ENCODE measurements at regions not wholly inside any gene's neighbourhood (a gene's known extent, or its start where the extent isn't known, plus 50 kb on each side); places are given as distances from the start of the nearest gene placed in this dataset.

DNA sequence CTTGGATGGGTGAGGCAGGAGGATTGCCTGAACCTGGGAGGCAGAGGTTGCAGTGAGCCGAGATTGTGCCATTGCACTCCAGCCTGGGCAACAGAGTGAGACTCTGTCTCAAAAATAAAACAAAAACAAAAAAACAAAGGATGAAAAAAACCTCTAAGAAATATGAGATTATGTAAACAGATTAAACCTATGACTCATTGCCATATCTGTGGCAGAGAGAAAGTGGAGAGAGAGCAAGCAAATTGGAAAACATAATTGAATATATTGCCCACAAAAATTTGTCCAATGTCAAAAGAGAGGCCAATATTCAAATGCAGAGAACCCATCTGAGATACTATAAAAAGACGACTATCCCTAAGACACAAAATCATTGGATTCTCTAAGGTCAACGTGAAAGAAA lies 1106.0 kb downstream of the OTOL1 start:
- H3K4me1 ChIP-seq = no peaks in the 10 kb centered on the region
- H3K4me3 ChIP-seq = no peak overlapping the region
- DNase-seq = no peak
- no peaks in the 10 kb centered on the region for H3K27me3 ChIP-seq
- TF ChIP-seq, protein P1, sequence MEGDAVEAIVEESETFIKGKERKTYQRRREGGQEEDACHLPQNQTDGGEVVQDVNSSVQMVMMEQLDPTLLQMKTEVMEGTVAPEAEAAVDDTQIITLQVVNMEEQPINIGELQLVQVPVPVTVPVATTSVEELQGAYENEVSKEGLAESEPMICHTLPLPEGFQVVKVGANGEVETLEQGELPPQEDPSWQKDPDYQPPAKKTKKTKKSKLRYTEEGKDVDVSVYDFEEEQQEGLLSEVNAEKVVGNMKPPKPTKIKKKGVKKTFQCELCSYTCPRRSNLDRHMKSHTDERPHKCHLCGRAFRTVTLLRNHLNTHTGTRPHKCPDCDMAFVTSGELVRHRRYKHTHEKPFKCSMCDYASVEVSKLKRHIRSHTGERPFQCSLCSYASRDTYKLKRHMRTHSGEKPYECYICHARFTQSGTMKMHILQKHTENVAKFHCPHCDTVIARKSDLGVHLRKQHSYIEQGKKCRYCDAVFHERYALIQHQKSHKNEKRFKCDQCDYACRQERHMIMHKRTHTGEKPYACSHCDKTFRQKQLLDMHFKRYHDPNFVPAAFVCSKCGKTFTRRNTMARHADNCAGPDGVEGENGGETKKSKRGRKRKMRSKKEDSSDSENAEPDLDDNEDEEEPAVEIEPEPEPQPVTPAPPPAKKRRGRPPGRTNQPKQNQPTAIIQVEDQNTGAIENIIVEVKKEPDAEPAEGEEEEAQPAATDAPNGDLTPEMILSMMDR (IDR thresholded peaks at IDR 0.05) = no peak
- H3K36me3 ChIP-seq = no peaks in the 10 kb centered on the region
- no peak overlapping the region for H3K27ac ChIP-seq
- intact Hi-C loops (cut with DNase I) = no loop called here
- ATAC-seq = no peak
- H3K9me3 ChIP-seq = no peaks in the 10 kb centered on the region

DNA sequence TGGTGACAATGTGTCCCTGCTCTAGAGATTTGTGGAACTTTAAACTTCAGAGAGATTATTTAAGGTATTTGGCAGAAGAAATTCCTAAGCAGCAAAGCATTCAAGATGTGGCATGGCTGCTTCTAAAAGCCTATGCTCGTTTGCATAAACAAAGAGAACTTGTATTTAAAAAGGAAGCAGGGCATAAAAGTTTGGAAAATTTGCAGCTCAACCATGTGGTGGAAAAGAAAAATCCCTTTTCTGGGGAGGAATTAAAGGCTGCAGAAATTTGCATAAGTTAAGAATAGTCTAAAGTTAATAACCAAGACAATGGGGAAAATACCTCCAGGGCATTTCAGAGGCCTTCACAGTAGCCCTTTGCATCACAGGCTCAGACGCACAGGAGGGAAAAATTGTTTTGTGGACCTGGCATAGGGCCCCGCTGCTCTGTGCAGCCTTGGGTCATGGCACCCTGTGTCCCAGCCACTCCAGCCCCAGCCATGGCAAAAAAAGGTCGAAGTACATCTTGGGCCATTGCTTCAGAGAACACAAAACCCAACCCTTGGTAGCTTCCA lies 1109.1 kb downstream of the OTOL1 start:
- no peak for ATAC-seq
- no peak for DNase-seq
- H3K4me1 ChIP-seq = no peaks in the 10 kb centered on the region
- H3K27me3 ChIP-seq = no peaks in the 10 kb centered on the region
- intact Hi-C loops (cut with DNase I) = no loop called here
- H3K9me3 ChIP-seq = no peaks in the 10 kb centered on the region
- H3K27ac ChIP-seq = no peak overlapping the region
- H3K4me3 ChIP-seq = no peak overlapping the region
- no peaks in the 10 kb centered on the region for H3K36me3 ChIP-seq
- TF ChIP-seq, protein P1 (IDR thresholded peaks at IDR 0.05) = no peak

GRCh38 chr3:162610261-162610660 lies 1113.7 kb downstream of the OTOL1 start:
- Histone ChIP-seq H3K27me3 (no peaks in the 10 kb centered on the region), H3K9me3 (no peaks in the 10 kb centered on the region), H3K4me3 (no peak overlapping the region), H3K4me1 (no peaks in the 10 kb centered on the region), H3K36me3 (no peaks in the 10 kb centered on the region), H3K27ac (no peak overlapping the region)
- DNase-seq (no peak), ATAC-seq (no peak)
- TF ChIP-seq, protein P1 (IDR thresholded peaks at IDR 0.05) = no peak
- intact Hi-C loops (cut with DNase I) = no loop called here

DNA sequence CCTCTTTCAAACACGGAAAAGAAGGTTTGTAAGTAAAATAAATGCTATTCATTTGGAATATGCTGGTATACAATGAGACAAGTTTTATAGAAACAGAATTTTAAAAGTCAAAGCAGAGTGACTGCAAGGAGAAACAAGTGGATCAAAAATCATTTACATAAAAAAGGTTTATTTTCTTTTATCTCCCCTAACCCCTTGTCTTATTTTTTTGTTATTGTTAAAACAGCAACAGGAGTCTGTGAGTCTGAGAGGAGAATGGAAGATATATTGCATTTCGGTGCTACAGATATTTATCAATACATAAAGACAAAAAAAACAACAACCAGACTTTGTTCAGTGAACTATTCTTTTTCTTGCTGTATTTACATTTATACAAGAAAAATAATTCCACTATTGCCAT lies 1116.4 kb downstream of the OTOL1 start:
- Histone ChIP-seq H3K27me3 (no peaks in the 10 kb centered on the region), H3K36me3 (no peaks in the 10 kb centered on the region), H3K4me3 (no peak overlapping the region), H3K27ac (no peak overlapping the region), H3K4me1 (no peaks in the 10 kb centered on the region), H3K9me3 (no peaks in the 10 kb centered on the region)
- DNase-seq = no peak
- TF ChIP-seq, protein P1 (IDR thresholded peaks at IDR 0.05) = no peak
- intact Hi-C loops (cut with DNase I) = no loop called here
- no peak for ATAC-seq

DNA sequence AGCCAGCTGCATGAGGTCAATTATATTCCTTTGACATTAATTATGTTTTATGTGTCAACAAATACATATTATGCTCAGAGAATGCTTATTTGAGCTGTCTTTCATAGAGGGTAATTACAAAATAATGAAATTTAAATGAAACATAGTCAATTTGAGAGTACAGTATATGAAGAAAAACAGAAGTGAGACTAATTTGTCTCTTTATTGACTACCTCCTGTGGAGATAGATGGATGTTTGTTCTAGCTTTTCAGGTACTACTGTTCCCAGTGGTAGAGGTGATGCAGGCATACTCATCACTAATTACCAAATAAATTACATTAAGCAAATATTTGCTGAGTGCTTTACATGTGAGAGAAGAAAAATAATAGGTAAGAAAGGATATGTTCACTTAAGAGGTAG lies 1129.6 kb downstream of the OTOL1 start:
- Histone ChIP-seq H3K27me3 (no peaks in the 10 kb centered on the region), H3K4me1 (no peaks in the 10 kb centered on the region), H3K36me3 (no peaks in the 10 kb centered on the region), H3K4me3 (no peak overlapping the region), H3K9me3 (no peaks in the 10 kb centered on the region), H3K27ac (no peak overlapping the region)
- ATAC-seq = no peak
- TF ChIP-seq, protein P1 (IDR thresholded peaks at IDR 0.05) = no peak
- intact Hi-C loops (cut with DNase I) = no loop called here
- no peak for DNase-seq

- no peaks in the 10 kb centered on the region for H3K27me3 ChIP-seq
- TF ChIP-seq, protein P1 (IDR thresholded peaks at IDR 0.05) = no peak
- H3K4me3 ChIP-seq = no peak overlapping the region
- ATAC-seq = no peak
- no peaks in the 10 kb centered on the region for H3K36me3 ChIP-seq
- no peaks in the 10 kb centered on the region for H3K4me1 ChIP-seq
- no peak overlapping the region for H3K27ac ChIP-seq
- no peak for DNase-seq
- intact Hi-C loops (cut with DNase I) = no loop called here
- H3K9me3 ChIP-seq = no peaks in the 10 kb centered on the region
These were observed 1131.9 kb downstream of the OTOL1 start for GRCh38 chr3:162628531-162628930.

Measured in upper lobe of right lung (tissue), 1 donor.